ENCODE measurements at regions not wholly inside any gene's neighbourhood (a gene's known extent, or its start where the extent isn't known, plus 50 kb on each side); places are given as distances from the start of the nearest gene placed in this dataset.
"Not testable (repeated sequence)": the region's sequence is repeated elsewhere in the genome, so short reads cannot be mapped to it uniquely, and the experiment has no call there.

DNA sequence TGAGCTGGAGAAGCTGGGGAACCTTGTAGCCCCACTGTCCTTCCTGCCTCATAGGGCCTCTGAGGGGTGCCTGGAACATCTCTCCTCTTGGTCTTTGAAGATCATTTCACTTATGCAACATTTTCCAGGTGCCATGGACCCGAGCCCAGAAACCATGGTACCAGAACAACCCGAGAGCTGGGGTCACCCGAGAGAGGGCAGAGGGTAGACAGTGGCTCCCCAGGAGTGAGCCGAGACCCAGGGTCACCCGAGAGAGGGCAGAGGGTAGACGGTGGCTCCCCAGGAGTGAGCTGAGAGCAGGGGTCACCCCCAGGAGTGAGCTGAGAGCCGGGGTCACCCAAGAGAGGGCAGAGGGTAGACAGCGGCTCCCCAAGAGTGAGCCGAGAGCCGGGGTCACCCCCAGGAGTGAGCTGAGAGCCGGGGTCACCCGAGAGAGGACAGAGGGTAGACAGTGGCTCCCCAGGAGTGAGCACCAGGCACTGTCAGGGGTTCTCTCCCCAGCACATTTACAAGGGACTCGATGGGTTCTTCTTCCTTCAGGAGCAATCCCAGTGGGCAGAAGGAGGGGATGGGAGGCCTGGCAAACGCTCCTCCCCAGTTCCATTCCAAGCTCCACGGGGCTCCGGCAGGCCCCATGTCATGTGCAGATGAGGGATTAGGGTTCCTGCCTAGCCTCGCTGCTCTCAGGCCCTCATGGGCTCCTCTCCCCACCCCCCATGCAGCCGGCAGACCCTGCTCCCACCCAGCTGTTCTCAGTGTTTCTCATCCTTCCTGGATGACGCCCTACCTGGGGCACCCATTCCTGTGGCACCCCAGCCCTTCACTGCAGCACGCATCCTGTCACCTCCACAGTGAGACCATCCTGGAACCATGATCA is 163.5 kb downstream of the RTP5 start:
- DNase-seq, result no peak

DNA sequence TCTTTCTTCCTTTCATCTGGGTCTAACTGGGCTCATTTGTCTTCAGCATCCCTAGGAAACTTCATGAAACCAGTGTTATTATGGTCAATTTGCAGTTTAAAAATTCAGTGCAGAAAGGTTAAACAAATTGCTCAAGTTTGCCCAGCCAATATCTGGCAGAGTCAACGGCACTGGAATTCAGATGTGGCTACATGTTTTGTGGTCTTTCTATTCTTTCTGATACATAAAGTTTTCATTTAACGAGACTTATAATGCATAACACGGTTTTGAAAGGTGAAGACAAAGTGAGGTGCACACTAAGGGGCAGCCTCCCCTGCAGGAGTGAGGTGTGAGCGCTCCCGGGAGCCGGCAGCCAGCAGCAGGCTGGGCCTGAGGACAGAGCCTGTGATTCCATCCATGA is 164.6 kb downstream of the RTP5 start:
- DNase-seq, result no peak

DNA sequence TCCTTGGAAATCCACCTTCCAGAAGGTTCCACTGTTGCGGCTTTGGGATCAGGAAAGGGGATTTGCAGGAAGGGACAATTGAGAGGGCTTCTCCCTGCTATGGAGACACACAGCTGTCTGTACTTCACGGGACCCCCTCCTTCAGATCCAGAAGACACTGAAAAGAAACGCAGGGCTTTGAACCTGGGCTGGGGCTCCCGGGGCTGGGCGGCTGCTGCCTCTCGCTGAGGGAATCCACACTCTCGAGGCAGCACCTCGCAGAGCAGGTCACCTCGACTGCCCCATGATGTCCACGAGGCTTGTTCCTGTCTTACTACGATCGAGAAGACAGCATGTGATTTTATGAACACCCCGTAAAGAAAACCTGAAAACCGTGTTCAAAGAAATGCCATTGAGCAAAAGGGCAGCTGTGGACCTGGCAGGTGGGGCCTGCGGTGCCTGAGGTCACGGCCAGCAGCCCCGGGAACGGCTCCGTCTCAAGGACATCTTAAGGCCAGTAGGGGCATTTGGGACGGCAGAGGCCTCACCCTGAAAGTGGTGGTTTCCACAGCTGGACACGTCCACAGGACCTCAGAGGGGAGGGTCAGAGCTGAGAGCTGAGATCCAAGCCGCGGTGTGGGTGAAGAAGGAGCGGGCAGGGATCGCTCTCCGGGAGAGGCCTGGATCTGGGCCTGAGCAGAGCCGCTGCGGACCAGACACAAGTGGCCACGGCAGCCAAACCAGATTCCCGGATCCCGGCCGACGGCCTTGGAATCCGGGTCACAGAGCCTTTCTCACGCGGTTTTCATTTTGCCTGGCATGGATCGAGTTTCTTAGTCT is 165.7 kb downstream of the RTP5 start:
- DNase-seq, result no peak

DNA sequence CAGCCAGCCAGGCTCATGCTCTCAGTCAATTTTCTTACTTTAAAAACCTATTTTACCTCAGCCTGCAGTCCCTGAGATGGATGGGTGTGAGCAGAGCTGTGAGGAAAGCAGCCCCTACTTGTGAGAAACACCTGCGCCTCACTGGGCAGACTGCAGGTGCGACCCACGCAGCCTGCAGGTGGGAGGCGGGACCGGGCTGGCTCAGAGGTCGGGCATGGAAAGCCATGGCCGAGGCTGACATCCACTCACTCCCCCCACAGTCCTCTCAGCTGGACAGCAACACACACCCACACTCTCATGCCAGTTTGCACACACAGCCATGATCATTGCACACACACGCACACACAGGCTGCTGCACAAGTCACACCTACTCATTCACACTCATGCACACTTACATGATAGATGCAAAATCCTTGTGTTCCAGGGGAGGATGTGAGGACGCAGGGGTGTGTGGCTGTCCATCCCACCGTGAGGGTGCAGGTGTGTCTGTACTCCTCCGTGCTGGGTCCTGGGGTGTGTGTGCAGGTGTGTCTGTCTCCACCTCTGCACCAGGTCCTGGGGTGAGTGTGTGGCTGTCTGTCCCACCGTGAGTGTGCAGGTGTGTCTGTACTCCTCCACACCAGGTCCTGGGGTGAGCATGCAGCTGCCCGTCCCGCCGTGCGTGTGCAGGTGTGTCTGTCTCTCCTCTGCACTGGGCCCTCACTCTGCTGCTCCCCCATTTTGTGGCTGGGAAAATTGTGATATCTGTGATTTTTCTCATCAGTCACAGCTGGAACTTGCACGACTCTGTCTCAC is 166.5 kb downstream of the RTP5 start:
- no peak for DNase-seq

DNA sequence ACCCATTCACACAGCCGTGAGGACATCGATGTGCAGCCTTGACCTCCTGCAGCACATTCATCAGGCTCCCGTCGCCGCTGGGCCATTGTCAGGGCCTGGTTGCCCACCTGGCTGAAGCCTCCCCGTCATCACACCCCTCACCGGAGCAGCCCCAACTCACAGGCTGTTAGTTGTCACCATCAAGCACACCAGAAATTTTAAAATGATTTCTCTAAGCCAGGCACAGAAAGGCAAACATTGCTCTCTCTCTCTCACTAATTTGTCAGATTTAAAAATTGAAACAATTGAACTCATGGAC is 167.1 kb downstream of the RTP5 start:
- no peak for DNase-seq

DNA sequence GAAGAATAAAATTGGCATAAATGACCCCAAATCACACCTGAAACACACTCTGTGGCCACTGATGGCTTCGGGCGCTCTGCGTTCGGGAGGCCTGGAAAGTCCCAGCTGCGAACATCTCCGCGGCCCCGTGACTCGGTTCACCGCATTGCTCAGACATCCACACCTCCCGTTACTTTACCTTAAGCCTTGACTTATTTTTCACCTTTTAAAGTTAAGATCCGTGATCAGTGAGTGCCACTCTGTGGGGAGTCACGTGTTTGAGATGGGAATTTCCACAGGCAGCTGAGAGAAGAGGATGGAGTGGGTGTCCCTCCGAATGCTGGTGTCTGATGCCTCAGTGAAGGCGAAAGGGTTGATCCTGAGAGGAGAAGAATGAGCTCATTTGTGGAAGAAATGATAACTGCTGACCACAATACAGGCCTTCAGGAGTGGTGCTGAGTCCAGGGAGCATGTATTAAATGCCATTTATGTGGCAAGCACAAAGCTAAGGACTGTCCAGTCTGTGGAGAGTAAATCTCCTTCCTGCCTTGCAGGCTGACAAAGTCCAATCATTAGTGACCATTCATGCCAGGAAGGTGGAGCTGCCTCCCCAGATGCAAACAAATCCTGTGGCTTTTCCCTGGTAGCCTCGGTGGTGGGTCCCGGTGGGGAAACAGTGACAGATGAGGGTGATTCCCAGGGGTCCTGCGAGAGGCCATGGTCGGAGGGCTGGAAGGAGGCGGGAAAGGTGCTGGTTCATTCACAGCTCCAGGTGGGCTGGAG is 168.8 kb downstream of the RTP5 start:
- DNase-seq, result no peak

DNA sequence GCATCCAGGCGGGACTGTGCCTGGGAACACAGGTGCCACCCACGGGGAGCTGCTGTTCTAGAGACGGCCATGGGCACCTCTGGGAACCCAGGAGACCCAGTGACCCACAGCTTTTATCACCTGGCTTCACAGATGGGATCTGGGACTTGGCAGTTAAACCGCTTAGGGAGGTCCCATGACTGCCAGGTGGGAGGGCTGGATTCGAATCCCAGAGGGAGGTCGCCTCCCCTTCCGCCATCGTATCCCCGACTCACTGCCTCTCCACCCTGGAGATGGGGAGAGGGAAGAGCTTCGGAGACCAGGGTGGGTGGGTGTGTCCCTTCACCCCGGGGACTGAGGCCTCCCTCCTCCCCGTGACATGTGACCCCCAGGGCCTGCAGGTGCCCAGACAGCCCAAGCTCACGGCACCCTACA is 169.4 kb downstream of the RTP5 start:
- no peak for DNase-seq

DNA sequence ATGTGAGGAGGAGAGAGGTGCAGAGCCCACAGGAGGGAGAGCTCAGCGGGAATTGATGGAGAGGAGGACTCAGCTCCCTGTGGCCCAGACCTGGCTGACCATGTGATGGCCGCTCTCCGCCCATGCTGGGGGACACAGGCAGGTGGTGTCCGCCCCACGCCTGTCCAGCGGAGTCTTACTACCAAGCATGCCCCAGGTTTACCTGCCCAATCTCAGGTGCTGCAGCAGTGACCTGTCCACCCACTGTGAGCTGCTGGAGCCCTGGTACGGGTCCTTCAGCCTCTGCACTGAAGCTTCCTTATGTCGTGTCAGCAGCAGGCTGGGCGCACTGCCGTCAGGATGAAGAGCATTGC is 170.8 kb downstream of the RTP5 start:
- DNase-seq, result no peak

DNA sequence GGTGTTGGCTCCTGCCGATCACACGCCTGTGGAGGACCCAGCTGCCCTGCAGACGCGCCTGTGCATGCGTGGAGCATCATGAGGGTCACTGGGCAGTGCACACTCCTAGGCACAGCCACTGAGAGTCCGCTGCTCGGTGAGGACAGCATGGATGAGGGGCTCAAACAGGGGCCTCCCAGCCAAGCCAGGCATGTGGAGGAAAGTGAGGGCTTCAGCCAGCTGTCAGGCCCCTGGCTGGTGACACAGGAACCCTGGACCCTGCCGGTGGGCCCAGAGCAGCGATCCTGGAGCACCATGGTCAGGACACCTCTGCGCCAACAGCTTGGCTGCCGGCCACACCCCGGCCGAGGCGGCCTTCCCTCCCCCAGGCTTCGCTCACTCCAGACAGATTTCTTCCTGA is 171.2 kb downstream of the RTP5 start:
- DNase-seq, result no peak

DNA sequence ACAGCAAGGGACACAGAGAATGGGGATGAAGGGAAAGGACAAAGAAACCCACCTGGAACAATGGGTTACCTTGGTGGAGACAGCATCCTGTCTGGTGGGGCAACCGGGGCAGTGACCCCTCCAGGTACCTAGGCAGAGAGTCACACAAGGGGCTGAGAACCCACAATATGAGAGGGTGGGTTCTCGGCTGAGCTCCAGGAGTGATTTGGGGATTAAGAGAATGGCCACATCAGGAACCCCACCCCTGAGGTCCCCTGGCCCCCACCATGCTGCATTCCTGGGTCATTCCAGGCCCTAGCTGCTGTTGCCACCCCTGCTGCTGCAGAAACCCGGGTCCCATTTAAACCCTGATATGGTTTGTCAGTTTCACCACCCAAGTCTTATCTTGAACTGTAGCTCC is 172.3 kb downstream of the RTP5 start:
- DNase-seq, result no peak

DNA sequence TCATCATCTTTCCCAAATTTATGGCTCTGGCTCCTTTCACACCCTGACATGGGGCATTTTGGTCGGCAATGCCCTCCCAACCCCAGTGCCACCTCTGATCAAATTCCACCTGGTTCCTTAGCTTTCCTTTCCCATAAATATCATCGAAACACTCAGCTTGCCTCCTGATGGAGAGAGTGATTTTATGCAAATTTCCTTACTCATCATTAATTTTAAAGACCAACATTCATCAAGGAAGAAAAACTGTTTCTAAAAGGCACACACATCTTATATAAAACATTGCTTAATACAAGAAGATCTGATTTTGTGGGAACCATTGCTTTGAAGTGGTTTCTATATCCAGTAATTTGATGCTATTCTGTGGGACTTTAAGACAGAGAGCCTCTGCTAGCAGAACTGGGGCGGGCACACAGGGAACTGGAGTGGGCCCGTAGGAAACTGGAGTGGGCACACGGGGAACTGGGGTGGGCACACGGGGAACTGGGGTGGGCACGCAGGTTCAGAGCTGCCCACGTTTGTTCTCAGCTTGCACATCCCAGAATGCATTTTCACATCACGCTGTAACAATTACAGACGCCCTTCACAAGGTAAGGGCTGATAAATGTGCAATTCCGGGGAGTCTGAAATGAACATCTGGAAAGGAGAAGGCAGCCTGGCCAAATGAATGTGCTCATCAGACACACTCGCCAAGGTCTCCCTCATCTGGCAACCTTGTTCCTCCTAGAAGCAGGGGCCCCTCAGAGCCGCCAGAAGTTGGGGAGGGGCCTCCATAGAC is 174.2 kb downstream of the RTP5 start:
- no peak for DNase-seq

DNA sequence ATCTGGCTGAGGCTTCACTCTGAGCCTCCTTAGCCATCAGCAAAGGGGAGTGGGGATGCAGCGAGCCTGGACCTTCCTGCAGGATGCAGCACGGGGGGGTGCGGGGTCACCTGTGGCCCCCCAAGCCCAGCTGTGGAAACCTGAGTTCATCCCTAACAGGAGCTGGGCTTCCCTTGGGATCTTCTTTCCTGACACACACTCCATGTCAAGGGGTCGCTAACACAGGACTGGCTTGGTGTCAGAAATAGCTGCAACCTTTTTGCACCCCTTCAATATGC is 174.7 kb downstream of the RTP5 start:
- DNase-seq, result no peak

DNA sequence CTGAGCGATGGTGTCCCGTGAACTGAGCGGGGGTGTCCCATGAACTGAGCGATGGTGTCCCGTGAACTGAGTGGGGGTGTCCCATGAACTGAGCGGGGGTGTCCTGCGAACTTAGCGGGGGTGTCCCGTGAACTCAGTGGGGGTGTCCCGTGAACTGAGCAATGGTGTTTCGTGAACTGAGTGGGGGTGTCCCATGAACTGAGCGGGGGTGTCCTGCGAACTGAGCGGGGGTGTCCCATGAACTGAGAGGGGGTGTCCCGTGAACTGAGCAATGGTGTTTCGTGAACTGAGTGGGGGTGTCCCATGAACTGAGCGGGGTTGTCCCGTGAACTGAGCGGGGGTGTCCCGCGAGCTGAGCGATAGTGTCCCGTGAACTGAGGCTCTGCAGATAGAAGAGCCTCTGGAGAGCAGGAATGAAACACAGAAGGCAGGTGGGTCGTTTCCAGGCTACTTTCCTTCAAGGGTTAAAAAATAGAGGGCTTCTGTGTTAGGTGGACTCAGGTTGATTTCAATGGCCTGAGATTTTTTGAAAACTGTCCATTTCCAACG is 176.1 kb downstream of the RTP5 start:
- not testable (repeated sequence) for DNase-seq

DNA sequence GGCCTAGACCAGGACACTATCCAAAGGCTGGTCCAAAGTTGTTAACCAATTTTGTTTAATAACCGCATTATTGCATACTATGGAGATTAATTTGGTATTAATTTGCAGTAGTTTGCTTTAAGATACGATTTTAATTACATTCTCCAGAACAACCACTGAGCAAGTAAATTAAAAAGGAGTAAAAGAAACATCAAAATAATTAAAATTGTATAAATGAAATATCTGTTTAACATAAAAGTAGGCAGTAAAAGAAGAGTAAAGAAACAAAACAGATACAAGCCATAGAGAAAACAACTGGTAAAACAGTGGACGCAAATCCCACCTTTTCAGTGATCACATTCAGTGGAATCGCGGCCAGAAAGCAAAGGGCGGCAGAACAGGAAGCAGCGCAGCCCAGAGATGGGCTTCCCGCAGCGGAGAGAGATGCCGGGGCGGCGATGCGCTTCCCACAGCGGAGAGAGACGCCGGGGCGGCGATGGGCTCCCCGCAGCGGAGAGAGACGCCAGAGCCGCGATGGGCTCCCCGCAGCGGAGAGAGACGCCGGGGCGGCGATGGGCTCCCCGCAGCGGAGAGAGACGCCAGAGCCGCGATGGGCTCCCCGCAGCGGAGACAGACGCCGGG is 176.8 kb downstream of the RTP5 start:
- no peak for DNase-seq

DNA sequence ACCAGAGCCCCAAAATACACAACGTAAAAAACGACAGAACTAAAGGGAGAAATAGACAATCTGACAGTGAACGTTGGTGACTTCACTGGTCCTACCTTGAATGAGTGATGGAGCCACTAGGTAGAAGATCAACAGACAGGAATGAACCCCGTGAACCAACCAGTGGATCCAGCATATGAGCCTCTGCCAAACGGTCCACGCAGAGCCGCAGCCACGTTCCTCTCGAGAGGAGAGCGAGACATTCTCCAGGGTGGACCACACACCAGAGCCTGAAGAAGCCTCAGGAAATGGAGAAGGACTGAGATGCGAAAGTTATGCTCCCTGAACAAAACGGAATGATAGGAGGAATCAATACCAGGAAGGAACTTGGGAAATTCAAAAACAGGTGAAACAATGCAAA is 178.4 kb downstream of the RTP5 start:
- no peak for DNase-seq

DNA sequence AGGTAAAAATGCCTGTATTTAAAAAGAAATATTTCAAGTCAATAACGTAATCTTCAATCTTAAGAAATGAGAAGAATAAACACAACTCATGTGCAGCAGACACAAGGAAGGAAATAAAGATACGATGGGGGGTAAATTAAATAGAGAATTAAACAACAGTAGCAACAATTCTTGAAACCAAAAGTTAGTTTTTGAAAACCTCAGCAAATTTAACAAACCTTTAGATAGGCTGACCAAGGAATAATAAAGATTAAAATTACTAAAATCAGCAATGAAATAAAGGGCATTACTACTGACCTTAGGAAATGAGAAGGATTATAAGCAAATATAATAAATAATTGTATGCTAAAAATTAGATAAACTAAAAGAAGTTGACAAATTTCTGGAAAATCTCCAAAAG is 178.9 kb downstream of the RTP5 start:
- DNase-seq, result no peak

DNA sequence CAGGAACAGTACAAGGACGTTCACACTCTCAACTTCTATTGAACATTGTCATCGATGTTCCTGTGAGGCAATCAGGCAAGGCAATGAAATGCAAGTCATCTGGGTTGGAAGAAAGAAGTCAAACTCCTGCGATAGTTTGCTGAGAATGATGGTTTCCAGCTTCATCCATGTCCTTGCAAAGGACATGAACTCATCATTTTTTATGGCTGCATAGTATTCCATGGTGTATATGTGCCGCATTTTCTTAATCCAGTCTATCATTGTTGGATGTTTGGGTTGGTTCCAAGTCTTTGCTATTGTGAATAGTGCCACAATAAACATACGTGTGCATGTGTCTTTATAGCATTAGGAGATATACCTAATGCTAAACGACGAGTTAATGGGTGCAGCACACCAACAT is 180.0 kb downstream of the RTP5 start:
- not testable (repeated sequence) for DNase-seq

DNA sequence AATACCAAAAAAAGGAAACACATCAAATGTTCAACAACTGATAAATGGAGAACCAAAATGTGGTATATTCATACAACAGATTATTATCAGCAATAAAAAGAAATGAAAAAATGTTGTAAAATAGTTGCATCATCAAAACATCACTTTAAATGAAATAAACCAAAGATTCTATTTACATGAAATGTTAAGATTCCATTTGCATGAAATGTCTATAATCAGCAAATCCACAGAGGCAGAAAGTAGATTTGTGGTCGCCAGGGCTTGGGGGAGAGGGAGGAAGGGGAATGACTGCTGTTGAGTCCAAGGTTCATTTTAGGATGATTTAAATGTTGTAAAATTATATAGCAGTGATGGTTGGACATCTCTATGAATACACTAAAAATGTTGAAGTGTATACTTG is 181.9 kb downstream of the RTP5 start:
- DNase-seq, result no peak

DNA sequence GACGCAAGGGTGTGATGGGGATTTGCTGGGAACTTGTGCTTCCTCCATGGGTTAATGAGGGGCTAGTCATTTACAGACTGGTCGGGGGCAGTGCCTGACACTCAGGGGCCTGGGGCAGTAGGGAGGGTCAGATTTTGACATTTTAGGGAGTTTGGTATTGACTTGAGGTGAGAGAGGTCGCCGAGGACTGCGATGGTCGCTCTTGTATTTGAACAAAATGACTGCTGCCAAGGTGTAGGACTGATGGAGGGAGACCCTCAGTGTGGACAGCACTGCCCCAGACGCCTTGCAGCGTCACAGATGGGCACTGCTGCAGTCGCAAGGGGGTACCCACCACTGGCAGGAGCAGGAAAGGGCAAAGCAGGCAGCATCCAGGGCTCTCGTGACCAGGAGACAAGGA is 182.9 kb downstream of the RTP5 start:
- DNase-seq, result no peak

DNA sequence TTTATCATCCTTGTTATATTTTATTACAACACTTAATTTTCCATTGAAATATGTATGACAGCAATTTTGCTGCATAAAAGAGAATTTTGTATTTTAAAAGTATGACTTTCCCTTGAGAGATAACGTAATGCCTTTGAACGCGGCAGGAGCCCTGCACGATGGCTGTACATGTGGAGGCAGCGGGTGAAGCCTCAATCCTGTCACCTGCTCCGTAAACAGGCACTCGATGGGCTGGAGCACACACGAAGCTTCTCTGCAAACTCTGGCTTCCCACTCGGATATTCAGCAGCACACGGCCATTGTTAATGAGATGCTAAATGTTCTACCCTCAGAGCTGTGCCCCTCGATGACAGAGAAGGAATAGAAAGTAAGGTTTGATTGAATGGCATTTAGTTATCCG is 184.4 kb downstream of the RTP5 start:
- no peak for DNase-seq

DNA sequence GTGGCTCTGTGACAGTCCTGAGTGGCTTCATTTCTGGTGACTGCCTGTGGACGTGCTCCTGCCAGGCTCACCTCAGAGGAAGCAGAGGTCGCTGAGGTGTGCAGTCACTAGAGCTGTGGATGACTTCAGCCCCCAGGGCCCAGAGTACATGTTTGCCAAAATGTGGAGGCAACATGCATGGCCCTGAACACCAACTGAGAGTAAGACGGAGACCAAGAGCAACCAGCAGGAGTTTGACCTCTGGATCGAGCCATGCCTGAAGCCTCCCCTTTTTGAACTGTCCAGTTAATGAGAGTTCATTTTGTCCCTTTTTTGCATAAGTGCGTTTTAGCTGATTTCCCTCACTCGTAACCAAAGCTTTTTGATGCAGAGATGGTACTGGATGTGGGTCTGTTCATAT is 184.9 kb downstream of the RTP5 start:
- no peak for DNase-seq

All from NCI-H2081 treated with DMSO at 0.1 percent for 48 hours (cell line).